Occipital lobe (tissue), 1 donor: ENCODE measurements at regions not wholly inside any gene's neighbourhood (a gene's known extent, or its start where the extent isn't known, plus 50 kb on each side); places are given as distances from the start of the nearest gene placed in this dataset.
"Not testable (repeated sequence)": the region's sequence is repeated elsewhere in the genome, so short reads cannot be mapped to it uniquely, and the experiment has no call there.

ENCODE experiments used
- DNase-seq: peaks from one replicate; lab custom pipeline; 2025; lab: John Stamatoyannopoulos, UW

- no peak for DNase-seq
These were observed 1199.1 kb upstream of the SORCS1 start for GRCh38 chr10:108363576-108363975.

GRCh38 chr10:108362961-108363360, 1198.5 kb upstream of the SORCS1 start:
- no peak for DNase-seq

GRCh38 chr10:108362296-108362695, 1197.8 kb upstream of the SORCS1 start:
- no peak for DNase-seq

GRCh38 chr10:108360187-108360586, 1195.7 kb upstream of the SORCS1 start:
- no peak for DNase-seq

- DNase-seq = no peak
These were observed 1194.4 kb upstream of the SORCS1 start for GRCh38 chr10:108358912-108359311.

- DNase-seq = no peak
These were observed 1188.3 kb upstream of the SORCS1 start for GRCh38 chr10:108352771-108353170.

GRCh38 chr10:108348215-108348614, 1183.7 kb upstream of the SORCS1 start:
- no peak for DNase-seq

- no peak for DNase-seq
These were observed 1181.6 kb upstream of the SORCS1 start for GRCh38 chr10:108346066-108346465.

- no peak for DNase-seq
These were observed 1173.6 kb upstream of the SORCS1 start for GRCh38 chr10:108338146-108338545.

- DNase-seq = no peak
These were observed 1172.3 kb upstream of the SORCS1 start for GRCh38 chr10:108336836-108337235.

GRCh38 chr10:108327706-108328105, 1163.2 kb upstream of the SORCS1 start:
- no peak for DNase-seq

GRCh38 chr10:108323274-108323798, 1158.8 kb upstream of the SORCS1 start:
- no peak for DNase-seq

GRCh38 chr10:108319434-108320222, 1155.1 kb upstream of the SORCS1 start:
- no peak for DNase-seq

- DNase-seq = not testable (repeated sequence)
These were observed 1151.1 kb upstream of the SORCS1 start for GRCh38 chr10:108315636-108316035.

GRCh38 chr10:108307925-108308312, 1143.4 kb upstream of the SORCS1 start:
- no peak for DNase-seq

GRCh38 chr10:108307250-108307924, 1142.9 kb upstream of the SORCS1 start:
- no peak for DNase-seq

- DNase-seq = no peak
These were observed 1138.6 kb upstream of the SORCS1 start for GRCh38 chr10:108303149-108303548.

- no peak for DNase-seq
These were observed 1136.5 kb upstream of the SORCS1 start for GRCh38 chr10:108301002-108301401.

- DNase-seq = no peak
These were observed 1126.3 kb upstream of the SORCS1 start for GRCh38 chr10:108290823-108291222.

GRCh38 chr10:108275895-108276685, 1111.6 kb upstream of the SORCS1 start:
- no peak for DNase-seq

- no peak for DNase-seq
These were observed 1095.9 kb upstream of the SORCS1 start for GRCh38 chr10:108260383-108260906.

- no peak for DNase-seq
These were observed 1089.6 kb upstream of the SORCS1 start for GRCh38 chr10:108254089-108254488.
